ENCODE measurements at regions not wholly inside any gene's neighbourhood (a gene's known extent, or its start where the extent isn't known, plus 50 kb on each side); places are given as distances from the start of the nearest gene placed in this dataset.

DNA sequence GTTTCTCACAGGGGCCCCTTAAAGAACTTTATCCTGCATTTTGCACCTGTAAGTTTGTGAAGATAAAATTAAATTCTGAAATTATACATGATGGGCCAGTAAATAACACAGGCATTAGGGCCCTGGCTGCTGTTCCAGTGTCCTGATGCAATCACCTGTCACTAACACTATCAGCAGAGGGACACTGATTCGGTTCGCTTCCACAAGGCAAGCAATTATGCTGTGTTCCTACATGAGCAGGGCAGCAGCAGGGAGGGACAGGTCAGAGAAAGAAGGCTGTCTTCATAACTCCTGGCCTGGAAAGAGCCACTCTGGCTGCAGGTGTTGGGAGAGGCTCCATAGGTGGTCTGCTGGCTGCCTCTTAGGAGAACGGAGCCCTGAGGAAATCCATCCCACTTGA is 487.3 kb downstream of the MID1IP1 start:
- DNase-seq = no peak
- no peak overlapping the region for H4K91ac ChIP-seq (ENCODE audit: insufficient read length, low read depth, low read length)
- H3K27ac Mint-ChIP-seq = no peak overlapping the region
- no peak overlapping the region for H2BK20ac ChIP-seq (ENCODE audit: low read depth, low read length, poor library complexity, severe bottlenecking)
- no peak overlapping the region for H4K8ac ChIP-seq (replicated peaks; ENCODE audit: insufficient read length, low read depth, low read length)
- no peaks in the 10 kb centered on the region for H4K20me1 ChIP-seq (ENCODE audit: control insufficient read depth, insufficient read depth, insufficient read length)
- H2AK5ac ChIP-seq (ENCODE audit: insufficient read length, low read length) = no peak overlapping the region
- no peak overlapping the region for H3K4me2 ChIP-seq (ENCODE audit: insufficient read depth, insufficient read length, low read length)
- no peak overlapping the region for H2BK15ac ChIP-seq (ENCODE audit: low read depth, low read length)
- H3T11ph ChIP-seq (ENCODE audit: low read length) = no peak overlapping the region
- no peaks in the 10 kb centered on the region for H3K79me2 ChIP-seq (ENCODE audit: insufficient read depth, low read length)
- peaks cover 0 to 3% of the 10 kb centered on the region in 2 experiments; a peak in 1 of 4 replicates for H3K4me1 Mint-ChIP-seq
- peaks cover under 1 to 2% (median 2%) of the 10 kb centered on the region in 3 experiments; a peak in 5 of 7 replicates for H3K36me3 Mint-ChIP-seq (ENCODE audit: insufficient read depth in 1 of 3, low read depth in 3 of 3)
- H3K4ac ChIP-seq (ENCODE audit: low read depth, low read length) = no peak overlapping the region
- no peaks in the 10 kb centered on the region for H3K23me2 ChIP-seq (ENCODE audit: insufficient read length, low read depth, low read length, poor library complexity, severe bottlenecking)
- H3K56ac ChIP-seq (ENCODE audit: insufficient read length, low read depth, low read length) = no peak overlapping the region
- H2BK12ac ChIP-seq (ENCODE audit: insufficient read length, low read depth, low read length) = no peak overlapping the region
- no peaks in the 10 kb centered on the region for H3K4me1 ChIP-seq (ENCODE audit: insufficient read depth, low read length)
- H3K23ac ChIP-seq (ENCODE audit: insufficient read length, low read depth, low read length) = no peak overlapping the region
- peaks cover 77 to 78% of the 10 kb centered on the region in 2 experiments for H3K9me3 Mint-ChIP-seq
- H2BK120ac ChIP-seq (ENCODE audit: low read depth, low read length, poor library complexity, severe bottlenecking) = no peak overlapping the region
- WGBS (ENCODE audit: extremely low coverage, insufficient read length, low lambda C conversion rate) = no CpG with 5 or more reads among the region's 3 CpGs
- no peak overlapping the region for H3K27ac ChIP-seq (ENCODE audit: insufficient read length, low read depth, low read length)
- no peaks in the 10 kb centered on the region for H3K79me1 ChIP-seq (ENCODE audit: insufficient read depth, low read depth, low read length, poor library complexity, severe bottlenecking)
- H3K27me3 ChIP-seq (ENCODE audit: insufficient read depth, low read length) = no peaks in the 10 kb centered on the region
- H2AFZ ChIP-seq (ENCODE audit: low read length) = no peak overlapping the region
- no peak overlapping the region for H3K14ac ChIP-seq (ENCODE audit: insufficient read depth, low read length)
- no peak overlapping the region for H2BK5ac ChIP-seq (ENCODE audit: insufficient read length, low read length)
- H3K9ac ChIP-seq (ENCODE audit: extremely low read depth, insufficient read length, low read length) = no peak overlapping the region
- H3K27me3 Mint-ChIP-seq (ENCODE audit: low read depth) = peaks cover 1% of the 10 kb centered on the region
- TF ChIP-seq, protein P1, sequence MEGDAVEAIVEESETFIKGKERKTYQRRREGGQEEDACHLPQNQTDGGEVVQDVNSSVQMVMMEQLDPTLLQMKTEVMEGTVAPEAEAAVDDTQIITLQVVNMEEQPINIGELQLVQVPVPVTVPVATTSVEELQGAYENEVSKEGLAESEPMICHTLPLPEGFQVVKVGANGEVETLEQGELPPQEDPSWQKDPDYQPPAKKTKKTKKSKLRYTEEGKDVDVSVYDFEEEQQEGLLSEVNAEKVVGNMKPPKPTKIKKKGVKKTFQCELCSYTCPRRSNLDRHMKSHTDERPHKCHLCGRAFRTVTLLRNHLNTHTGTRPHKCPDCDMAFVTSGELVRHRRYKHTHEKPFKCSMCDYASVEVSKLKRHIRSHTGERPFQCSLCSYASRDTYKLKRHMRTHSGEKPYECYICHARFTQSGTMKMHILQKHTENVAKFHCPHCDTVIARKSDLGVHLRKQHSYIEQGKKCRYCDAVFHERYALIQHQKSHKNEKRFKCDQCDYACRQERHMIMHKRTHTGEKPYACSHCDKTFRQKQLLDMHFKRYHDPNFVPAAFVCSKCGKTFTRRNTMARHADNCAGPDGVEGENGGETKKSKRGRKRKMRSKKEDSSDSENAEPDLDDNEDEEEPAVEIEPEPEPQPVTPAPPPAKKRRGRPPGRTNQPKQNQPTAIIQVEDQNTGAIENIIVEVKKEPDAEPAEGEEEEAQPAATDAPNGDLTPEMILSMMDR (conservative IDR thresholded peaks at IDR 0.05) = no peak
- no peak overlapping the region for H3K4me3 Mint-ChIP-seq
- no peaks in the 10 kb centered on the region for H3K9me3 ChIP-seq (ENCODE audit: control insufficient read depth, low read depth, low read length)
- no peak overlapping the region for H4K5ac ChIP-seq (ENCODE audit: insufficient read length, low read depth, low read length)
- H3K18ac ChIP-seq (ENCODE audit: insufficient read length, low read depth, low read length) = no peak overlapping the region

Measured in H9 (cell line).